ENCODE measurements at regions not wholly inside any gene's neighbourhood (a gene's known extent, or its start where the extent isn't known, plus 50 kb on each side); places are given as distances from the start of the nearest gene placed in this dataset.

DNA sequence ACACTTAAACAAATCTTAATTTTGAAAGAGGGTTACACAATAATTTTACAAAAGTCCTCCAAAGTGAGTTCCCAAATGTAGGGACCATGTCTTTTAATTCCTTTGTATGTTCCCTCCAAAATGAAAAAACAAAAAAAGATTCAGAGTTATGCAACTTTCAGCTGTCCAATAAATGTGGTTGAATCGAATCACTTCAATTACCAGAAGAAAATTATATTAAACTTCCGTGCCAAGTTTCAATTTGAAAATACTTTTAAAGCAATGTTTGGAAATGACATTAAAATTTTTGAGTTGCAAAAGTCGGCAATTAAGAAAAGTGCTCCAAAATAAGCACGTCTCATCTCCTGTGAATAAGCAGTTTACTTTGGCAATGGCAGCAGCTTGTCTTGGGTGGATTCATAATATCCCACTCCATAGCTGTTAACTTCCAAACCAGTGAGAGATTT lies 60.3 kb upstream of the C1GALT1 start (continued):
- 0 out of 2 replicates have a peak, but pooled peaks have one; percentile 22 for TF ChIP-seq ZFP30 (CRISPR knock-in tag; IDR thresholded peaks at IDR 0.05)
- TF ChIP-seq, protein P1, sequence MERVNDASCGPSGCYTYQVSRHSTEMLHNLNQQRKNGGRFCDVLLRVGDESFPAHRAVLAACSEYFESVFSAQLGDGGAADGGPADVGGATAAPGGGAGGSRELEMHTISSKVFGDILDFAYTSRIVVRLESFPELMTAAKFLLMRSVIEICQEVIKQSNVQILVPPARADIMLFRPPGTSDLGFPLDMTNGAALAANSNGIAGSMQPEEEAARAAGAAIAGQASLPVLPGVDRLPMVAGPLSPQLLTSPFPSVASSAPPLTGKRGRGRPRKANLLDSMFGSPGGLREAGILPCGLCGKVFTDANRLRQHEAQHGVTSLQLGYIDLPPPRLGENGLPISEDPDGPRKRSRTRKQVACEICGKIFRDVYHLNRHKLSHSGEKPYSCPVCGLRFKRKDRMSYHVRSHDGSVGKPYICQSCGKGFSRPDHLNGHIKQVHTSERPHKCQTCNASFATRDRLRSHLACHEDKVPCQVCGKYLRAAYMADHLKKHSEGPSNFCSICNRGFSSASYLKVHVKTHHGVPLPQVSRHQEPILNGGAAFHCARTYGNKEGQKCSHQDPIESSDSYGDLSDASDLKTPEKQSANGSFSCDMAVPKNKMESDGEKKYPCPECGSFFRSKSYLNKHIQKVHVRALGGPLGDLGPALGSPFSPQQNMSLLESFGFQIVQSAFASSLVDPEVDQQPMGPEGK (CRISPR knock-in tag; IDR thresholded peaks at IDR 0.05; ENCODE audit: borderline replicate concordance), result peak; percentile 24; the same call in 1 of the 2 replicates

DNA sequence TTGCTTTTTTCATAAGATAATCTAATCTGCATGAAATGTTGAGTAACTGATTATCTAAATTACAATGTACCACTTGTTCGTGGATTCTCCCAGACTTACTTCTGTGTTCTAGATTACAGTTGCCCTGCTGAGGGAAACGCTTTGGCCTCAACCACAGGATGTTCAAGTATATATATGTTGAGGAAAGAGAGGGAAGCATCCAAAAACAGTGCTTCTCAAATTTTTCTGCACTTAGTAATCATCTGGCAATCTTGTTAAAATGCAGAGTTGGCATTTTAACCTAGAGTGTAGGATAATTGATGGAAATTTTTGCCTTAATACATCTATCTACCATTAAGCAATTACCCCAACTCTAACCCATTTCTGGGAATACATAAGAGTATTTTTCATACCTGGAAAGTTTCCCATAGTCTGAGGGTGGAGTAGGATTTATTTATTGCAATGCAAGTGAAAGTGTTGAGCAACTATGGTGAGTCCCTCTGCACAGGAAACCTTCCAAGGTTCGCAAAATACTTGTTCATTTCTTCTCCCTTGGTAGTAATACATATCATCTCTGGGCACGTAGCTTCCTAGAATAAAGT lies 59.6 kb upstream of the C1GALT1 start:
- ATAC-seq, result no peak

More for the DNA sequence above, 59.6 kb upstream of the C1GALT1 start:
- TF ChIP-seq ZFP3 (CRISPR knock-in tag; IDR thresholded peaks at IDR 0.05) (0 out of 2 replicates have a peak, but pooled peaks have one; percentile 48), ESRRG (CRISPR knock-in tag; IDR thresholded peaks at IDR 0.05) (no peak), BACH2 (CRISPR knock-in tag; IDR thresholded peaks at IDR 0.05; ENCODE audit: borderline replicate concordance) (no peak), SNAI2 (CRISPR knock-in tag; IDR thresholded peaks at IDR 0.05) (no peak), ZNF70 (CRISPR knock-in tag; IDR thresholded peaks at IDR 0.05) (no peak), ARNTL (CRISPR knock-in tag; IDR thresholded peaks at IDR 0.05; ENCODE audit: borderline replicate concordance, low read depth) (no peak), ZNF8 (CRISPR knock-in tag; IDR thresholded peaks at IDR 0.05) (0 out of 2 replicates have a peak, but pooled peaks have one; percentile 15), ISL1 (CRISPR knock-in tag; IDR thresholded peaks at IDR 0.05) (peak; percentile 98), CSDC2 (CRISPR knock-in tag; IDR thresholded peaks at IDR 0.05) (0 out of 2 replicates have a peak, but pooled peaks have one; percentile 36), PPARA (CRISPR knock-in tag; IDR thresholded peaks at IDR 0.05; ENCODE audit: borderline replicate concordance) (no peak), ZC3H10 (CRISPR knock-in tag; IDR thresholded peaks at IDR 0.05) (no peak), GLIS3 (CRISPR knock-in tag; IDR thresholded peaks at IDR 0.05) (no peak; the same call in 1 of the 2 replicates), RARB (CRISPR knock-in tag; IDR thresholded peaks at IDR 0.05) (no peak), TOX (CRISPR knock-in tag; IDR thresholded peaks at IDR 0.05; ENCODE audit: borderline replicate concordance) (no peak), TCF4 (CRISPR knock-in tag; IDR thresholded peaks at IDR 0.05; ENCODE audit: borderline replicate concordance) (no peak), ZFP30 (CRISPR knock-in tag; IDR thresholded peaks at IDR 0.05) (no peak), ZNF565 (CRISPR knock-in tag; conservative IDR thresholded peaks at IDR 0.05; ENCODE audit: low read depth) (no peak), OSR1 (CRISPR knock-in tag; IDR thresholded peaks at IDR 0.05) (no peak)
- TF ChIP-seq, protein P2, sequence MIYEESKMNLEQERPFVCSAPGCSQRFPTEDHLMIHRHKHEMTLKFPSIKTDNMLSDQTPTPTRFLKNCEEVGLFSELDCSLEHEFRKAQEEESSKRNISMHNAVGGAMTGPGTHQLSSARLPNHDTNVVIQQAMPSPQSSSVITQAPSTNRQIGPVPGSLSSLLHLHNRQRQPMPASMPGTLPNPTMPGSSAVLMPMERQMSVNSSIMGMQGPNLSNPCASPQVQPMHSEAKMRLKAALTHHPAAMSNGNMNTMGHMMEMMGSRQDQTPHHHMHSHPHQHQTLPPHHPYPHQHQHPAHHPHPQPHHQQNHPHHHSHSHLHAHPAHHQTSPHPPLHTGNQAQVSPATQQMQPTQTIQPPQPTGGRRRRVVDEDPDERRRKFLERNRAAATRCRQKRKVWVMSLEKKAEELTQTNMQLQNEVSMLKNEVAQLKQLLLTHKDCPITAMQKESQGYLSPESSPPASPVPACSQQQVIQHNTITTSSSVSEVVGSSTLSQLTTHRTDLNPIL (CRISPR knock-in tag; IDR thresholded peaks at IDR 0.05; ENCODE audit: low read depth), result peak; percentile 79; the same call in 1 of the 2 replicates
- TF ChIP-seq, protein P3, sequence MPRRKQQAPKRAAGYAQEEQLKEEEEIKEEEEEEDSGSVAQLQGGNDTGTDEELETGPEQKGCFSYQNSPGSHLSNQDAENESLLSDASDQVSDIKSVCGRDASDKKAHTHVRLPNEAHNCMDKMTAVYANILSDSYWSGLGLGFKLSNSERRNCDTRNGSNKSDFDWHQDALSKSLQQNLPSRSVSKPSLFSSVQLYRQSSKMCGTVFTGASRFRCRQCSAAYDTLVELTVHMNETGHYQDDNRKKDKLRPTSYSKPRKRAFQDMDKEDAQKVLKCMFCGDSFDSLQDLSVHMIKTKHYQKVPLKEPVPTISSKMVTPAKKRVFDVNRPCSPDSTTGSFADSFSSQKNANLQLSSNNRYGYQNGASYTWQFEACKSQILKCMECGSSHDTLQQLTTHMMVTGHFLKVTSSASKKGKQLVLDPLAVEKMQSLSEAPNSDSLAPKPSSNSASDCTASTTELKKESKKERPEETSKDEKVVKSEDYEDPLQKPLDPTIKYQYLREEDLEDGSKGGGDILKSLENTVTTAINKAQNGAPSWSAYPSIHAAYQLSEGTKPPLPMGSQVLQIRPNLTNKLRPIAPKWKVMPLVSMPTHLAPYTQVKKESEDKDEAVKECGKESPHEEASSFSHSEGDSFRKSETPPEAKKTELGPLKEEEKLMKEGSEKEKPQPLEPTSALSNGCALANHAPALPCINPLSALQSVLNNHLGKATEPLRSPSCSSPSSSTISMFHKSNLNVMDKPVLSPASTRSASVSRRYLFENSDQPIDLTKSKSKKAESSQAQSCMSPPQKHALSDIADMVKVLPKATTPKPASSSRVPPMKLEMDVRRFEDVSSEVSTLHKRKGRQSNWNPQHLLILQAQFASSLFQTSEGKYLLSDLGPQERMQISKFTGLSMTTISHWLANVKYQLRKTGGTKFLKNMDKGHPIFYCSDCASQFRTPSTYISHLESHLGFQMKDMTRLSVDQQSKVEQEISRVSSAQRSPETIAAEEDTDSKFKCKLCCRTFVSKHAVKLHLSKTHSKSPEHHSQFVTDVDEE (CRISPR knock-in tag; IDR thresholded peaks at IDR 0.05), result no peak
- TF ChIP-seq, protein P4, sequence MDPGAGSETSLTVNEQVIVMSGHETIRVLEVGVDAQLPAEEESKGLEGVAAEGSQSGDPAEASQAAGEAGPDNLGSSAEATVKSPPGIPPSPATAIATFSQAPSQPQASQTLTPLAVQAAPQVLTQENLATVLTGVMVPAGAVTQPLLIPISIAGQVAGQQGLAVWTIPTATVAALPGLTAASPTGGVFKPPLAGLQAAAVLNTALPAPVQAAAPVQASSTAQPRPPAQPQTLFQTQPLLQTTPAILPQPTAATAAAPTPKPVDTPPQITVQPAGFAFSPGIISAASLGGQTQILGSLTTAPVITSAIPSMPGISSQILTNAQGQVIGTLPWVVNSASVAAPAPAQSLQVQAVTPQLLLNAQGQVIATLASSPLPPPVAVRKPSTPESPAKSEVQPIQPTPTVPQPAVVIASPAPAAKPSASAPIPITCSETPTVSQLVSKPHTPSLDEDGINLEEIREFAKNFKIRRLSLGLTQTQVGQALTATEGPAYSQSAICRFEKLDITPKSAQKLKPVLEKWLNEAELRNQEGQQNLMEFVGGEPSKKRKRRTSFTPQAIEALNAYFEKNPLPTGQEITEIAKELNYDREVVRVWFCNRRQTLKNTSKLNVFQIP (CRISPR knock-in tag; IDR thresholded peaks at IDR 0.05; ENCODE audit: borderline replicate concordance, low read depth), result no peak
- TF ChIP-seq, protein P1 (CRISPR knock-in tag; IDR thresholded peaks at IDR 0.05; ENCODE audit: borderline replicate concordance), result peak; percentile 61; the same call in 1 of the 2 replicates
- TF ChIP-seq, protein P5, sequence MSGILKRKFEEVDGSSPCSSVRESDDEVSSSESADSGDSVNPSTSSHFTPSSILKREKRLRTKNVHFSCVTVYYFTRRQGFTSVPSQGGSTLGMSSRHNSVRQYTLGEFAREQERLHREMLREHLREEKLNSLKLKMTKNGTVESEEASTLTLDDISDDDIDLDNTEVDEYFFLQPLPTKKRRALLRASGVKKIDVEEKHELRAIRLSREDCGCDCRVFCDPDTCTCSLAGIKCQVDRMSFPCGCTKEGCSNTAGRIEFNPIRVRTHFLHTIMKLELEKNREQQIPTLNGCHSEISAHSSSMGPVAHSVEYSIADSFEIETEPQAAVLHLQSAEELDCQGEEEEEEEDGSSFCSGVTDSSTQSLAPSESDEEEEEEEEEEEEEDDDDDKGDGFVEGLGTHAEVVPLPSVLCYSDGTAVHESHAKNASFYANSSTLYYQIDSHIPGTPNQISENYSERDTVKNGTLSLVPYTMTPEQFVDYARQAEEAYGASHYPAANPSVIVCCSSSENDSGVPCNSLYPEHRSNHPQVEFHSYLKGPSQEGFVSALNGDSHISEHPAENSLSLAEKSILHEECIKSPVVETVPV (CRISPR knock-in tag; IDR thresholded peaks at IDR 0.05), result no peak
